Skeletal muscle cell (primary cell): ENCODE measurements at regions not wholly inside any gene's neighbourhood (a gene's known extent, or its start where the extent isn't known, plus 50 kb on each side); places are given as distances from the start of the nearest gene placed in this dataset.
A peak's percentile ranks its signal among the peaks of the same experiment; 100 is the strongest.

Experiments used
- DNase-seq: peaks from one replicate; pipeline ENCODE4 v3.0.0-alpha.2; 2010; ENCODE audit warnings: low read depth
- H3K4me3 ChIP-seq: 2 replicates; pipeline ENCODE4 v1.5.1; 2011; ENCODE audit warnings: low read depth, mild to moderate bottlenecking, control low read depth, low read length, moderate library complexity

- H3K4me3 ChIP-seq, result no peak overlapping the region
- peak; percentile 75 for DNase-seq
Observed at GRCh38 chr13:80141123-80141849, 199.6 kb downstream of the SPRY2 start.

- no peak overlapping the region for H3K4me3 ChIP-seq
- DNase-seq, result no peak
Observed at GRCh38 chr13:80140685-80141084, 200.2 kb downstream of the SPRY2 start.

- DNase-seq, result no peak
- H3K4me3 ChIP-seq, result no peak overlapping the region
Observed at GRCh38 chr13:80139196-80139595, 201.7 kb downstream of the SPRY2 start.

GRCh38 chr13:80137994-80138393, 202.9 kb downstream of the SPRY2 start:
- DNase-seq, result no peak
- no peak overlapping the region for H3K4me3 ChIP-seq

GRCh38 chr13:80134346-80134745, 206.6 kb downstream of the SPRY2 start:
- no peak overlapping the region for H3K4me3 ChIP-seq
- DNase-seq, result no peak

GRCh38 chr13:80133631-80134261, 207.2 kb downstream of the SPRY2 start:
- no peak for DNase-seq
- H3K4me3 ChIP-seq, result no peak overlapping the region

- DNase-seq, result peak; percentile 45
Observed at GRCh38 chr13:80132741-80133601, 208.0 kb downstream of the SPRY2 start.

GRCh38 chr13:80131204-80131603, 209.7 kb downstream of the SPRY2 start:
- peak overlapping the region; percentile 24 for H3K4me3 ChIP-seq
- DNase-seq, result no peak

More at GRCh38 chr13:80132741-80133601, 208.0 kb downstream of the SPRY2 start:
- H3K4me3 ChIP-seq, result peak overlapping the region; percentile 27

GRCh38 chr13:80126389-80127068, 214.4 kb downstream of the SPRY2 start:
- no peak overlapping the region for H3K4me3 ChIP-seq
- no peak for DNase-seq

GRCh38 chr13:80123945-80124344, 217.0 kb downstream of the SPRY2 start:
- no peak overlapping the region for H3K4me3 ChIP-seq
- no peak for DNase-seq

- no peak for DNase-seq
Observed at GRCh38 chr13:80121038-80121437, 219.9 kb downstream of the SPRY2 start.

GRCh38 chr13:80118506-80118905, 222.4 kb downstream of the SPRY2 start:
- no peak for DNase-seq
- no peak overlapping the region for H3K4me3 ChIP-seq

More at GRCh38 chr13:80121038-80121437, 219.9 kb downstream of the SPRY2 start:
- H3K4me3 ChIP-seq, result no peak overlapping the region

- no peak overlapping the region for H3K4me3 ChIP-seq
Observed at GRCh38 chr13:80118099-80118498, 222.8 kb downstream of the SPRY2 start.

GRCh38 chr13:80117515-80117914, 223.4 kb downstream of the SPRY2 start:
- no peak for DNase-seq
- H3K4me3 ChIP-seq, result no peak overlapping the region

More at GRCh38 chr13:80118099-80118498, 222.8 kb downstream of the SPRY2 start:
- no peak for DNase-seq

GRCh38 chr13:80116107-80116506, 224.8 kb downstream of the SPRY2 start:
- peak; percentile 49 for DNase-seq

GRCh38 chr13:80115616-80116015, 225.3 kb downstream of the SPRY2 start:
- DNase-seq, result no peak
- no peak overlapping the region for H3K4me3 ChIP-seq

More at GRCh38 chr13:80116107-80116506, 224.8 kb downstream of the SPRY2 start:
- no peak overlapping the region for H3K4me3 ChIP-seq

- no peak overlapping the region for H3K4me3 ChIP-seq
- no peak for DNase-seq
Observed at GRCh38 chr13:80113714-80114454, 227.0 kb downstream of the SPRY2 start.

- no peak for DNase-seq
Observed at GRCh38 chr13:80109303-80109702, 231.6 kb downstream of the SPRY2 start.

GRCh38 chr13:80105350-80105749, 235.6 kb downstream of the SPRY2 start:
- H3K4me3 ChIP-seq, result no peak overlapping the region
- no peak for DNase-seq

More at GRCh38 chr13:80109303-80109702, 231.6 kb downstream of the SPRY2 start:
- H3K4me3 ChIP-seq, result no peak overlapping the region
